22Rv1 (cell line): ENCODE measurements at regions not wholly inside any gene's neighbourhood (a gene's known extent, or its start where the extent isn't known, plus 50 kb on each side); places are given as distances from the start of the nearest gene placed in this dataset.

Experiments used
- ZFX ChIP-seq: fragments of 450-650 bp; IDR thresholded peaks from 2 replicates; pipeline ENCODE4 v1.6.1; 2017; ENCODE audit warnings: antibody characterized with exemption, borderline replicate concordance
- TF ChIP-seq, protein P1 (sequence below): fragments of 450-650 bp; IDR thresholded peaks from 2 replicates; pipeline ENCODE4 v1.5.1; 2017; ENCODE audit warnings: mild to moderate bottlenecking

DNA sequence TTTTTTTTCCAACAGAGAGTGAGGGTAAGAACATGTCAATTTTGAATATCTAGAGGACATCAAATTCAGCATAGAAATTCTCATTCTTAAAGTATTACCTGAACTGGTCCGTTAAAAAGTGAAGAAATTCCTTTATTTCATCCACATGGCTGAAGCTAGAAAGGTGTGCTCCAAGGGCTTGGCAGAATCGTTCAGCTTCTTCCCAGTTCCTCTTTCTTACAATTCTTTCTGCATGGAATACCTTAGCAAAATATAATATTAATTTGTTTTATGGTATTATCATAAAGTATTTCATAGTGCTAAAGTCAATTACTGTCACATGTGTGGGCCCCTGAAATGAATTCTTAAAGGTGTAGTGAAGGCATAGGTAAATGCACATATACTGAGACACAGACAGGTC is 74.3 kb upstream of the CD302 start:
- TF ChIP-seq, protein P1, sequence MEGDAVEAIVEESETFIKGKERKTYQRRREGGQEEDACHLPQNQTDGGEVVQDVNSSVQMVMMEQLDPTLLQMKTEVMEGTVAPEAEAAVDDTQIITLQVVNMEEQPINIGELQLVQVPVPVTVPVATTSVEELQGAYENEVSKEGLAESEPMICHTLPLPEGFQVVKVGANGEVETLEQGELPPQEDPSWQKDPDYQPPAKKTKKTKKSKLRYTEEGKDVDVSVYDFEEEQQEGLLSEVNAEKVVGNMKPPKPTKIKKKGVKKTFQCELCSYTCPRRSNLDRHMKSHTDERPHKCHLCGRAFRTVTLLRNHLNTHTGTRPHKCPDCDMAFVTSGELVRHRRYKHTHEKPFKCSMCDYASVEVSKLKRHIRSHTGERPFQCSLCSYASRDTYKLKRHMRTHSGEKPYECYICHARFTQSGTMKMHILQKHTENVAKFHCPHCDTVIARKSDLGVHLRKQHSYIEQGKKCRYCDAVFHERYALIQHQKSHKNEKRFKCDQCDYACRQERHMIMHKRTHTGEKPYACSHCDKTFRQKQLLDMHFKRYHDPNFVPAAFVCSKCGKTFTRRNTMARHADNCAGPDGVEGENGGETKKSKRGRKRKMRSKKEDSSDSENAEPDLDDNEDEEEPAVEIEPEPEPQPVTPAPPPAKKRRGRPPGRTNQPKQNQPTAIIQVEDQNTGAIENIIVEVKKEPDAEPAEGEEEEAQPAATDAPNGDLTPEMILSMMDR, result no peak
- no peak for TF ChIP-seq ZFX
